K562 (cell line): ENCODE measurements at regions not wholly inside any gene's neighbourhood (a gene's known extent, or its start where the extent isn't known, plus 50 kb on each side); places are given as distances from the start of the nearest gene placed in this dataset.

Experiments used
- ATAC-seq: fragments of 200-7000 bp; cut with Tn5 transposase; 3 replicates; pipeline ENCODE4 v1.9.1; 2020; ENCODE audit warnings: moderate library complexity
- BruUV-seq: library from RNA; stranded (reverse); fragments of 400-500 nt; replicated peaks from 2 replicates; lab custom pipeline; 2021; lab: Mats Ljungman, UMichigan
- CTCF ChIA-PET: fragments of 300-600 bp; formaldehyde crosslinking; extraction: SDS; loops from one replicate; lab custom pipeline; 2021; ENCODE audit warnings: low intra/inter-chr PET ratio; lab: Yijun Ruan, JAX
- POLR2A ChIA-PET: fragments of 300-600, 350-650 bp; sonication (Branson Sonifier 250); formaldehyde crosslinking; extraction: SDS; loops from one replicate; lab custom pipeline; 2021; ENCODE audit warnings: antibody characterized with exemption, inconsistent platforms; lab: Yijun Ruan, JAX
- DNase-seq, 4 experiments: peaks; one replicate each; pipeline versions ENCODE4 v3.0.0 to v3.0.0-alpha.2; 2011 to 2018; ENCODE audit warnings: low spot score in 3 of 4, mixed read lengths in 3 of 4; ENCODE audit errors: extremely low read depth in 1 of 4
- FAIRE-seq: peaks from 2 replicates; lab custom pipeline; 2011; peaks lifted over from hg19 to GRCh38; lab: Jason Lieb, UNC
- H2AFZ ChIP-seq: 2 replicates; pipeline ENCODE4 v1.6.0; 2011; ENCODE audit warnings: low read depth, low read length, control low read depth, inconsistent platforms
- H3K27ac ChIP-seq: fragments of 200-600 bp; 3 replicates; pipeline ENCODE4 v1.8.0; 2011; ENCODE audit warnings: low read depth, mild to moderate bottlenecking, control low read depth, inconsistent platforms, low read length, moderate library complexity, mixed read lengths; ENCODE audit errors: extremely low read depth
- H3K27me3 ChIP-seq, 2 experiments: fragments of 300-600 bp in 1 of 2; 2 replicates in 1 of 2; 3 replicates in 1 of 2; pipeline versions ENCODE4 v1.6.0 to v1.8.0; 2011; ENCODE audit warnings: inconsistent platforms in 2 of 2, low read length in 2 of 2, mild to moderate bottlenecking in 1 of 2, mixed read lengths in 1 of 2, moderate library complexity in 1 of 2; ENCODE audit not compliant: control insufficient read depth in 2 of 2, insufficient read depth in 2 of 2
- H3K36me3 ChIP-seq: fragments of 300-600 bp; 3 replicates; pipeline ENCODE4 v1.8.0; 2011; ENCODE audit warnings: mild to moderate bottlenecking, low read length, inconsistent platforms; ENCODE audit not compliant: control insufficient read depth, insufficient read depth
- H3K4me1 ChIP-seq, 2 experiments: fragments of 200-600 bp in 1 of 2; replicated peaks in 1 of 2; 2 replicates in 1 of 2; 3 replicates in 1 of 2; pipeline versions ENCODE4 v1.5.1 to v1.8.0; 2011; ENCODE audit warnings: inconsistent platforms in 2 of 2, low read length in 2 of 2, mild to moderate bottlenecking in 1 of 2, mixed read lengths in 1 of 2, moderate library complexity in 1 of 2; ENCODE audit not compliant: control insufficient read depth in 2 of 2, insufficient read depth in 2 of 2
- H3K4me2 ChIP-seq: 2 replicates; pipeline ENCODE4 v1.6.1; 2011; ENCODE audit warnings: low read length, control low read depth, inconsistent platforms, mixed read lengths; ENCODE audit not compliant: insufficient read depth
- H3K4me3 ChIP-seq: fragments of 200-600 bp; sonication (generic), shearing (Covaris generic); 2 replicates; pipeline ENCODE4 v1.5.1; 2016; ENCODE audit warnings: control low read depth, inconsistent platforms
- H3K79me2 ChIP-seq: fragments of 200-600 bp; 3 replicates; pipeline ENCODE4 v1.8.0; 2011; ENCODE audit warnings: low read length, inconsistent platforms; ENCODE audit not compliant: control insufficient read depth, insufficient read depth
- H3K9ac ChIP-seq, 2 experiments: 2 replicates each; pipeline versions ENCODE4 v1.6.0 to v1.6.1; 2011; ENCODE audit warnings: low read depth in 2 of 2, low read length in 2 of 2, control low read depth in 1 of 2, inconsistent platforms in 1 of 2, mild to moderate bottlenecking in 1 of 2, mixed read lengths in 1 of 2; ENCODE audit not compliant: insufficient read depth in 1 of 2
- H3K9me1 ChIP-seq: one replicate; pipeline ENCODE4 v1.6.0; 2011; ENCODE audit warnings: inconsistent platforms, mild to moderate bottlenecking, low read length, moderate library complexity; ENCODE audit not compliant: control insufficient read depth, insufficient read depth
- H3K9me3 ChIP-seq: replicated peaks from 2 replicates; pipeline ENCODE4 v1.5.1; 2011; ENCODE audit warnings: low read depth, low read length, inconsistent platforms; ENCODE audit not compliant: control insufficient read depth, insufficient read depth
- H4K20me1 ChIP-seq: replicated peaks from 2 replicates; pipeline ENCODE4 v1.6.1; 2011; ENCODE audit warnings: low read length, inconsistent platforms, mixed read lengths; ENCODE audit not compliant: control insufficient read depth, insufficient read depth
- CCAR2 ChIP-seq: fragments of 200-400 bp; formaldehyde crosslinking; IDR thresholded peaks from 2 replicates; pipeline ENCODE4 v1.6.1; 2017; ENCODE audit warnings: mild to moderate bottlenecking, low read depth, low read length
- CHCHD3 ChIP-seq: fragments of 250-450 bp; sonication (Bioruptor Pico); IDR thresholded peaks from 2 replicates; pipeline ENCODE4 v2.1.2; 2022; ENCODE audit warnings: mild to moderate bottlenecking
- CREB3L1 ChIP-seq: fragments of 450-650 bp; IDR thresholded peaks from 2 replicates; pipeline ENCODE4 v1.6.1; 2014; ENCODE audit warnings: low read depth, mild to moderate bottlenecking, moderate library complexity, borderline replicate concordance
- ELK1 ChIP-seq: sonication (generic); formaldehyde crosslinking; IDR thresholded peaks from 2 replicates; pipeline ENCODE4 v1.8.1; 2022; ENCODE audit warnings: missing genetic modification reagents
- FOXP1 ChIP-seq: sonication (generic); formaldehyde crosslinking; IDR thresholded peaks from 2 replicates; pipeline ENCODE4 v1.8.0; 2022; ENCODE audit warnings: mild to moderate bottlenecking, missing genetic modification reagents
- GATAD2A ChIP-seq: fragments of 450-650 bp; IDR thresholded peaks from 2 replicates; pipeline ENCODE4 v1.6.1; 2017
- MXD1 ChIP-seq: fragments of 250-450 bp; sonication (Bioruptor Pico); IDR thresholded peaks from 2 replicates; pipeline ENCODE4 v1.8.0; 2021; ENCODE audit warnings: borderline replicate concordance, mild to moderate bottlenecking, moderate library complexity; ENCODE audit not compliant: poor library complexity, severe bottlenecking
- NCOA1 ChIP-seq: fragments of 450-650 bp; IDR thresholded peaks from 2 replicates; pipeline ENCODE4 v1.6.1; 2016; ENCODE audit warnings: low read depth
- POLR2G ChIP-seq: fragments of 200-400 bp; formaldehyde crosslinking; IDR thresholded peaks from 2 replicates; pipeline ENCODE4 v1.6.1; 2017; ENCODE audit warnings: low read depth, mild to moderate bottlenecking, antibody characterized with exemption, low read length, moderate library complexity
- SNRNP70 ChIP-seq: fragments of 200-400 bp; formaldehyde crosslinking; optimal IDR thresholded peaks from 2 replicates; pipeline ENCODE3; 2017; ENCODE audit warnings: low read depth, low read length
- ZBTB5 ChIP-seq: fragments of 450-650 bp; IDR thresholded peaks from 2 replicates; pipeline ENCODE4 v1.6.1; 2017; ENCODE audit warnings: antibody characterized with exemption
- ZBTB7A ChIP-seq: IDR thresholded peaks from 2 replicates; pipeline ENCODE4 v1.6.1; 2011; ENCODE audit warnings: low read depth, mild to moderate bottlenecking, low read length, moderate library complexity, borderline replicate concordance; ENCODE audit not compliant: control insufficient read depth
- ZNF589 ChIP-seq: fragments of 200-800 bp; sonication (Bioruptor generic); IDR thresholded peaks from 2 replicates; pipeline ENCODE4 v1.6.1; 2016; ENCODE audit warnings: low read depth, missing genetic modification characterization, missing compliant biosample characterization
- ZNF699 ChIP-seq: fragments of 250-450 bp; sonication (Bioruptor Pico); IDR thresholded peaks from 2 replicates; pipeline ENCODE4 v1.8.0; 2021; ENCODE audit warnings: mild to moderate bottlenecking, moderate library complexity; ENCODE audit not compliant: insufficient replicate concordance
- WGBS: fragments of 100-300 bp; shearing (Covaris generic); methylation state at CpG from one replicate; pipeline ENCODE4 v1.1.6; 2016; ENCODE audit warnings: low coverage, mixed read lengths; ENCODE audit not compliant: insufficient coverage; ENCODE audit errors: missing lambda C conversion rate; 5-methylcytosine and 5-hydroxymethylcytosine counted together
- in situ Hi-C: fragments of 300-500 bp; cut with MboI; formaldehyde crosslinking; loops from 4 replicates; pipeline ENCODE4 v1.15.0; 2018; ENCODE audit warnings: inconsistent platforms, mixed read lengths
- intact Hi-C: fragments of 100-400 bp; cut with micrococcal nuclease; formaldehyde crosslinking; loops from 2 replicates; pipeline ENCODE4 v1.14.2; 2022

GRCh38 chr5:167721926-167722440 lies 569.5 kb upstream of the WWC1 start:
- Histone ChIP-seq H3K9ac (no peak overlapping the region), H3K36me3 (no peaks in the 10 kb centered on the region), H3K79me2 (no peaks in the 10 kb centered on the region), H2AFZ (no peak overlapping the region), H3K27me3 (no peaks in the 10 kb centered on the region), H3K9me3 (no peaks in the 10 kb centered on the region), H3K4me2 (no peak overlapping the region), H4K20me1 (no peaks in the 10 kb centered on the region), H3K4me3 (no peak overlapping the region), H3K27ac (no peak overlapping the region), H3K9me1 (no peaks in the 10 kb centered on the region), H3K4me1 (no peaks in the 10 kb centered on the region)
- TF ChIP-seq SNRNP70 = no peak
- TF ChIP-seq CREB3L1 = no peak
- TF ChIP-seq ZNF699 (CRISPR knock-in tag) = no peak
- no peak for TF ChIP-seq MXD1
- no peak for TF ChIP-seq ELK1 (CRISPR knock-in tag)
- no peak for TF ChIP-seq CHCHD3
- no peak for TF ChIP-seq POLR2G
- no peak for TF ChIP-seq ZNF589
- no peak for TF ChIP-seq GATAD2A
- no peak for TF ChIP-seq ZBTB5
- no peak for TF ChIP-seq ZBTB7A
- TF ChIP-seq FOXP1 (CRISPR knock-in tag) = no peak
- no peak for TF ChIP-seq CCAR2
- no peak for TF ChIP-seq NCOA1
- BruUV-seq = no TSS peak
- 0% methylated on average over 3 of the region's 3 CpGs for WGBS
- no peak for ATAC-seq
- POLR2A ChIA-PET = no interaction called here
- intact Hi-C loops (loop anchor here (10.0 kb wide), 1 partner anchor 323 kb away; no protein-coding TSS in a partner anchor), in situ Hi-C loops (loop anchor here (10.0 kb wide), 1 partner anchor 503 kb away; no protein-coding TSS in a partner anchor)
- CTCF ChIA-PET = no interaction called here
- FAIRE-seq = no peak
- no peak for DNase-seq
